ENCODE measurements at regions not wholly inside any gene's neighbourhood (a gene's known extent, or its start where the extent isn't known, plus 50 kb on each side); places are given as distances from the start of the nearest gene placed in this dataset.

- Mint-ChIP-seq H3K4me3 (ENCODE audit: unreplicated experiment) (peak overlapping the region; percentile 97), H3K9me3 (ENCODE audit: unreplicated experiment) (no peaks in the 10 kb centered on the region), H3K27me3 (ENCODE audit: unreplicated experiment) (peaks cover 4% of the 10 kb centered on the region), H3K36me3 (ENCODE audit: low read depth, unreplicated experiment) (no peaks in the 10 kb centered on the region), H3K27ac (ENCODE audit: unreplicated experiment) (peak overlapping the region; percentile 88), H3K4me1 (ENCODE audit: unreplicated experiment) (peaks cover 15% of the 10 kb centered on the region)
- TF ChIP-seq, protein P1, sequence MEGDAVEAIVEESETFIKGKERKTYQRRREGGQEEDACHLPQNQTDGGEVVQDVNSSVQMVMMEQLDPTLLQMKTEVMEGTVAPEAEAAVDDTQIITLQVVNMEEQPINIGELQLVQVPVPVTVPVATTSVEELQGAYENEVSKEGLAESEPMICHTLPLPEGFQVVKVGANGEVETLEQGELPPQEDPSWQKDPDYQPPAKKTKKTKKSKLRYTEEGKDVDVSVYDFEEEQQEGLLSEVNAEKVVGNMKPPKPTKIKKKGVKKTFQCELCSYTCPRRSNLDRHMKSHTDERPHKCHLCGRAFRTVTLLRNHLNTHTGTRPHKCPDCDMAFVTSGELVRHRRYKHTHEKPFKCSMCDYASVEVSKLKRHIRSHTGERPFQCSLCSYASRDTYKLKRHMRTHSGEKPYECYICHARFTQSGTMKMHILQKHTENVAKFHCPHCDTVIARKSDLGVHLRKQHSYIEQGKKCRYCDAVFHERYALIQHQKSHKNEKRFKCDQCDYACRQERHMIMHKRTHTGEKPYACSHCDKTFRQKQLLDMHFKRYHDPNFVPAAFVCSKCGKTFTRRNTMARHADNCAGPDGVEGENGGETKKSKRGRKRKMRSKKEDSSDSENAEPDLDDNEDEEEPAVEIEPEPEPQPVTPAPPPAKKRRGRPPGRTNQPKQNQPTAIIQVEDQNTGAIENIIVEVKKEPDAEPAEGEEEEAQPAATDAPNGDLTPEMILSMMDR (IDR thresholded peaks at IDR 0.05; ENCODE audit: unreplicated experiment), result no peak
- no peak for DNase-seq (ENCODE audit: low spot score)
Observed at GRCh38 chr3:174441588-174442301, 417.4 kb upstream of the NAALADL2 start.

DNA sequence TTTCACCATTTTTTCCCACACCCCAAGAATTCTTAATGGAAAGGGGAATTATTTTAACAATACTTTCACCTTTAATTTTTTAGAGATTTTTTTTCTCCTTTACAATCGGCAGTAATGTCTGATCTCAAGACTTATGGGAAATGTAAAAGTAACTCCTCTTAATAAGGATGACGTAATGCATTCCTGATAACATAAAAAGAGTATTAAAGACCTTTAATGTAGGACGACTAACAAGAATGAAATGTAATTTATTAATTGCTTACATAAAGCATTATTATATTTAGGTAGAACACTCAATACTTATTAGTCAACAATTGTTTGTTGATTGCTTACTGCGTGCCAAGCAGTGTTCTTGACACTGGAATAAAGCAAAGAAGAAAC, 416.8 kb upstream of the NAALADL2 start:
- DNase-seq (ENCODE audit: low spot score), result no peak
- peaks cover 4% of the 10 kb centered on the region for H3K27me3 Mint-ChIP-seq (ENCODE audit: unreplicated experiment)
- H3K27ac Mint-ChIP-seq (ENCODE audit: unreplicated experiment), result no peak overlapping the region
- peaks cover 15% of the 10 kb centered on the region for H3K4me1 Mint-ChIP-seq (ENCODE audit: unreplicated experiment)
- no peak overlapping the region for H3K4me3 Mint-ChIP-seq (ENCODE audit: unreplicated experiment)
- H3K9me3 Mint-ChIP-seq (ENCODE audit: unreplicated experiment), result no peaks in the 10 kb centered on the region
- TF ChIP-seq, protein P1 (IDR thresholded peaks at IDR 0.05; ENCODE audit: unreplicated experiment), result no peak
- H3K36me3 Mint-ChIP-seq (ENCODE audit: low read depth, unreplicated experiment), result no peaks in the 10 kb centered on the region

DNA sequence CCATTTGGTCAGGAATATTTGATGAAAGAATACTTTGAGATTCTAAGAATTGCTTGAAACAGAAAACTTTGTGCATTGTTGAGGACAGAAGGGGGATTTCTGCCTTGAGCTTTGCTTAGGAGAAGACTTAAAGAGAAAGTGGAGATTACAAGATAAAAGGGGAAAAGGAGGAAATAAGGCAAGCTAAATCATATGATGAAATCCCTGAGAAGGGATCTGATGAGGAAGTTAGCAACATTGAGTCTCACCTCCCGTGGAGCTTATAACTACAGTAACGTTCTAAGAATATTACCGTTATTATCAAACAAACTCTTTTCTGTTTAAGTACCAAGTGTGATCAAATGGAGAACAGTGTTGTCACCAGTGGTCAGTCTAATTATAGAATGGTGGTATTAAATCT, 414.7 kb upstream of the NAALADL2 start:
- Mint-ChIP-seq H3K36me3 (ENCODE audit: low read depth, unreplicated experiment) (no peaks in the 10 kb centered on the region), H3K4me3 (ENCODE audit: unreplicated experiment) (no peak overlapping the region), H3K27me3 (ENCODE audit: unreplicated experiment) (peaks cover 4% of the 10 kb centered on the region), H3K4me1 (ENCODE audit: unreplicated experiment) (peaks cover 15% of the 10 kb centered on the region), H3K9me3 (ENCODE audit: unreplicated experiment) (no peaks in the 10 kb centered on the region), H3K27ac (ENCODE audit: unreplicated experiment) (no peak overlapping the region)
- TF ChIP-seq, protein P1 (IDR thresholded peaks at IDR 0.05; ENCODE audit: unreplicated experiment), result no peak
- DNase-seq (ENCODE audit: low spot score), result no peak

DNA sequence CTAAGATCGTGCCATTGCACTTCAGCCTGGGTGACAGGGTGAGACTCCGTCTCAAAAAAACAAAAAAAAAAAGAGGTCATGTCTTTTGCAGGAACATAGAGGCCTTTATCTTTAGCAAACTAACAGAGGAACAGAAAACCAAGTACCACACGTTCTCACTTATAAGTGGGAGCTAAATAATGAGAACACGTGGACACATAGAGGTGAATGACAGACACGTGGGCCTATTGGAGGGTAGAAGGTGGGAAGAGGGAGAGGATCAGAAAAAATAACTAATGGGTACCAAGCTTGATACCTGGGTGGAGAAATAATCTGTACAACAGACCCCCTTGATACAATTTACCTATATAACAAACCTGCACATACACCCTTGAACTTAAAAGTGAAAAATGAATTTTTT, 401.4 kb upstream of the NAALADL2 start:
- Mint-ChIP-seq H3K27ac (ENCODE audit: unreplicated experiment) (no peak overlapping the region), H3K9me3 (ENCODE audit: unreplicated experiment) (no peaks in the 10 kb centered on the region), H3K36me3 (ENCODE audit: low read depth, unreplicated experiment) (no peaks in the 10 kb centered on the region), H3K4me3 (ENCODE audit: unreplicated experiment) (no peak overlapping the region), H3K27me3 (ENCODE audit: unreplicated experiment) (no peaks in the 10 kb centered on the region), H3K4me1 (ENCODE audit: unreplicated experiment) (no peaks in the 10 kb centered on the region)
- no peak for DNase-seq (ENCODE audit: low spot score)
- TF ChIP-seq, protein P1 (IDR thresholded peaks at IDR 0.05; ENCODE audit: unreplicated experiment), result no peak

DNA sequence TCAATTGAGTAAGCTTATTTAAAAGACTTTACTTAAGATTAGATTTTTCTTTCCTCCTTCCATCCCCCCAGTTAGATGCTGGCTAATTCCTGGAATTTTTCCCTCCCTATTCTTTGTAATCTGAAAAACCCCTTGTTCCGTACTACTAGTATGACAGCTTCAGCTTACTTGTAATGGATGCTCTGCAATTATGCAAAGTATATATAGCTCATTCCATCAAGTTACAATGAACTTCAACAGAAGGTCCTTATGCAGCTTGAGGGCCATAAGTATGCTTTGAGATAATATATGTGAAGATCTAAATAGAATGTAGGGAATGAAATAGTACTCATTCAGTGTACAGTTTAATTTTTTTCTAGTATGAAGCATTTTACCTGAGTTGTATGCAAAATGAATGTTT, 398.3 kb upstream of the NAALADL2 start:
- Mint-ChIP-seq H3K4me1 (ENCODE audit: unreplicated experiment) (no peaks in the 10 kb centered on the region), H3K27me3 (ENCODE audit: unreplicated experiment) (no peaks in the 10 kb centered on the region), H3K36me3 (ENCODE audit: low read depth, unreplicated experiment) (no peaks in the 10 kb centered on the region), H3K4me3 (ENCODE audit: unreplicated experiment) (no peak overlapping the region), H3K9me3 (ENCODE audit: unreplicated experiment) (no peaks in the 10 kb centered on the region), H3K27ac (ENCODE audit: unreplicated experiment) (no peak overlapping the region)
- DNase-seq (ENCODE audit: low spot score), result no peak
- TF ChIP-seq, protein P1 (IDR thresholded peaks at IDR 0.05; ENCODE audit: unreplicated experiment), result no peak

All from endothelial cell (in vitro differentiated cells).